Stimulated activated CD4-positive, alpha-beta T cell treated with anti-CD3 and anti-CD28 coated beads, Interleukin-15, amount 100 ng/mL, for 24 hours (primary cell): ENCODE measurements at regions not wholly inside any gene's neighbourhood (a gene's known extent, or its start where the extent isn't known, plus 50 kb on each side); places are given as distances from the start of the nearest gene placed in this dataset.
"Not testable (repeated sequence)": the region's sequence is repeated elsewhere in the genome, so short reads cannot be mapped to it uniquely, and the experiment has no call there.

Source experiments
- DNase-seq: peaks from one replicate; pipeline ENCODE4 v3.0.0-alpha.2; 2020

- no peak for DNase-seq
Measured at GRCh38 chr4:53919535-53919934, 144.9 kb downstream of the CHIC2 start.

GRCh38 chr4:53917729-53918128, 146.7 kb downstream of the CHIC2 start:
- DNase-seq, result no peak

- DNase-seq, result no peak
Measured at GRCh38 chr4:53916431-53916889, 147.9 kb downstream of the CHIC2 start.

- peak; percentile 46 for DNase-seq
Measured at GRCh38 chr4:53914313-53915016, 149.9 kb downstream of the CHIC2 start.

- DNase-seq, result no peak
Measured at GRCh38 chr4:53913771-53914170, 150.6 kb downstream of the CHIC2 start.

GRCh38 chr4:53912766-53913497, 151.5 kb downstream of the CHIC2 start:
- DNase-seq, result no peak

GRCh38 chr4:53908661-53909078, 155.7 kb downstream of the CHIC2 start:
- DNase-seq, result no peak

GRCh38 chr4:53907772-53908171, 156.6 kb downstream of the CHIC2 start:
- DNase-seq, result no peak

- DNase-seq, result no peak
Measured at GRCh38 chr4:53906606-53907190, 157.7 kb downstream of the CHIC2 start.

GRCh38 chr4:53905941-53906377, 158.4 kb downstream of the CHIC2 start:
- peak; percentile 12 for DNase-seq

GRCh38 chr4:53905276-53905940, 159.0 kb downstream of the CHIC2 start:
- no peak for DNase-seq

GRCh38 chr4:53902786-53903185, 161.6 kb downstream of the CHIC2 start:
- DNase-seq, result no peak

- DNase-seq, result no peak
Measured at GRCh38 chr4:53900271-53900649, 164.1 kb downstream of the CHIC2 start.

GRCh38 chr4:53899586-53900270, 164.7 kb downstream of the CHIC2 start:
- no peak for DNase-seq

GRCh38 chr4:53895137-53895536, 169.3 kb downstream of the CHIC2 start:
- no peak for DNase-seq

GRCh38 chr4:53890461-53890860, 173.9 kb downstream of the CHIC2 start:
- DNase-seq, result no peak

- no peak for DNase-seq
Measured at GRCh38 chr4:53889326-53890055, 174.9 kb downstream of the CHIC2 start.

GRCh38 chr4:53886090-53886489, 178.3 kb downstream of the CHIC2 start:
- no peak for DNase-seq

GRCh38 chr4:53885668-53886067, 178.7 kb downstream of the CHIC2 start:
- no peak for DNase-seq

GRCh38 chr4:53877096-53877495, 187.3 kb downstream of the CHIC2 start:
- not testable (repeated sequence) for DNase-seq

- no peak for DNase-seq
Measured at GRCh38 chr4:53866055-53866454, 198.3 kb downstream of the CHIC2 start.

- no peak for DNase-seq
Measured at GRCh38 chr4:53865054-53865453, 199.4 kb downstream of the CHIC2 start.
